ENCODE measurements at regions not wholly inside any gene's neighbourhood (a gene's known extent, or its start where the extent isn't known, plus 50 kb on each side); places are given as distances from the start of the nearest gene placed in this dataset.
"Not testable (repeated sequence)": the region's sequence is repeated elsewhere in the genome, so short reads cannot be mapped to it uniquely, and the experiment has no call there.

GRCh38 chr6:141475259-141475658 is 657.5 kb upstream of the GJE1 start:
- H3K27ac Mint-ChIP-seq: no peak overlapping the region

GRCh38 chr6:141472162-141472928 is 660.4 kb upstream of the GJE1 start:
- no peaks in the 10 kb centered on the region for H3K4me1 Mint-ChIP-seq (ENCODE audit: low read depth)
- intact Hi-C loops (cut with micrococcal nuclease): no loop called here
- no peak overlapping the region for H3K4me3 Mint-ChIP-seq
- H3K27ac Mint-ChIP-seq: no peak overlapping the region
- H3K27me3 Mint-ChIP-seq: no peaks in the 10 kb centered on the region
- H3K9me3 Mint-ChIP-seq: no peaks in the 10 kb centered on the region
- no peaks in the 10 kb centered on the region for H3K36me3 Mint-ChIP-seq (ENCODE audit: low read depth)

More at GRCh38 chr6:141475259-141475658, 657.5 kb upstream of the GJE1 start:
- Mint-ChIP-seq H3K36me3 (ENCODE audit: low read depth) (no peaks in the 10 kb centered on the region), H3K9me3 (no peaks in the 10 kb centered on the region), H3K4me3 (no peak overlapping the region), H3K4me1 (ENCODE audit: low read depth) (no peaks in the 10 kb centered on the region), H3K27me3 (no peaks in the 10 kb centered on the region)
- intact Hi-C loops (cut with micrococcal nuclease): no loop called here

GRCh38 chr6:141470810-141471209 is 661.9 kb upstream of the GJE1 start:
- H3K4me3 Mint-ChIP-seq: no peak overlapping the region
- H3K27ac Mint-ChIP-seq: no peak overlapping the region
- no peaks in the 10 kb centered on the region for H3K9me3 Mint-ChIP-seq
- no peaks in the 10 kb centered on the region for H3K36me3 Mint-ChIP-seq (ENCODE audit: low read depth)
- intact Hi-C loops (cut with micrococcal nuclease): no loop called here
- H3K4me1 Mint-ChIP-seq (ENCODE audit: low read depth): no peaks in the 10 kb centered on the region
- no peaks in the 10 kb centered on the region for H3K27me3 Mint-ChIP-seq

- Mint-ChIP-seq H3K4me1 (ENCODE audit: low read depth) (no peaks in the 10 kb centered on the region), H3K27ac (no peak overlapping the region), H3K9me3 (no peaks in the 10 kb centered on the region), H3K36me3 (ENCODE audit: low read depth) (no peaks in the 10 kb centered on the region), H3K4me3 (no peak overlapping the region), H3K27me3 (no peaks in the 10 kb centered on the region)
- intact Hi-C loops (cut with micrococcal nuclease): no loop called here
Measured at GRCh38 chr6:141467881-141468280, 664.8 kb upstream of the GJE1 start.

GRCh38 chr6:141467041-141467440 is 665.7 kb upstream of the GJE1 start:
- Mint-ChIP-seq H3K27me3 (no peaks in the 10 kb centered on the region), H3K36me3 (ENCODE audit: low read depth) (no peaks in the 10 kb centered on the region), H3K4me3 (no peak overlapping the region), H3K9me3 (no peaks in the 10 kb centered on the region), H3K4me1 (ENCODE audit: low read depth) (no peaks in the 10 kb centered on the region), H3K27ac (no peak overlapping the region)
- intact Hi-C loops (cut with micrococcal nuclease): no loop called here

GRCh38 chr6:141464896-141465295 is 667.8 kb upstream of the GJE1 start:
- H3K27me3 Mint-ChIP-seq: no peaks in the 10 kb centered on the region
- no peak overlapping the region for H3K4me3 Mint-ChIP-seq
- no peaks in the 10 kb centered on the region for H3K4me1 Mint-ChIP-seq (ENCODE audit: low read depth)
- H3K36me3 Mint-ChIP-seq (ENCODE audit: low read depth): no peaks in the 10 kb centered on the region
- H3K27ac Mint-ChIP-seq: no peak overlapping the region
- H3K9me3 Mint-ChIP-seq: no peaks in the 10 kb centered on the region
- intact Hi-C loops (cut with micrococcal nuclease): no loop called here

GRCh38 chr6:141464490-141464889 is 668.2 kb upstream of the GJE1 start:
- H3K9me3 Mint-ChIP-seq: no peaks in the 10 kb centered on the region
- H3K27ac Mint-ChIP-seq: no peak overlapping the region
- H3K27me3 Mint-ChIP-seq: no peaks in the 10 kb centered on the region
- no peaks in the 10 kb centered on the region for H3K36me3 Mint-ChIP-seq (ENCODE audit: low read depth)
- H3K4me1 Mint-ChIP-seq (ENCODE audit: low read depth): no peaks in the 10 kb centered on the region
- intact Hi-C loops (cut with micrococcal nuclease): no loop called here
- H3K4me3 Mint-ChIP-seq: no peak overlapping the region

GRCh38 chr6:141463237-141463977 is 669.3 kb upstream of the GJE1 start:
- Mint-ChIP-seq H3K9me3 (no peaks in the 10 kb centered on the region), H3K36me3 (ENCODE audit: low read depth) (no peaks in the 10 kb centered on the region), H3K27me3 (no peaks in the 10 kb centered on the region), H3K4me3 (no peak overlapping the region), H3K4me1 (ENCODE audit: low read depth) (no peaks in the 10 kb centered on the region), H3K27ac (no peak overlapping the region)
- intact Hi-C loops (cut with micrococcal nuclease): no loop called here

GRCh38 chr6:141460743-141461484 is 671.8 kb upstream of the GJE1 start:
- no peaks in the 10 kb centered on the region for H3K36me3 Mint-ChIP-seq (ENCODE audit: low read depth)
- no peak overlapping the region for H3K27ac Mint-ChIP-seq
- no peaks in the 10 kb centered on the region for H3K27me3 Mint-ChIP-seq
- intact Hi-C loops (cut with micrococcal nuclease): no loop called here
- H3K9me3 Mint-ChIP-seq: no peaks in the 10 kb centered on the region
- H3K4me3 Mint-ChIP-seq: no peak overlapping the region
- no peaks in the 10 kb centered on the region for H3K4me1 Mint-ChIP-seq (ENCODE audit: low read depth)

GRCh38 chr6:141460245-141460644 is 672.5 kb upstream of the GJE1 start:
- H3K4me3 Mint-ChIP-seq; H3K27me3 Mint-ChIP-seq; H3K27ac Mint-ChIP-seq; H3K9me3 Mint-ChIP-seq; intact Hi-C loops (cut with micrococcal nuclease); H3K4me1 Mint-ChIP-seq (ENCODE audit: low read depth); H3K36me3 Mint-ChIP-seq (ENCODE audit: low read depth): not testable (repeated sequence)

- H3K27ac Mint-ChIP-seq; intact Hi-C loops (cut with micrococcal nuclease); H3K4me1 Mint-ChIP-seq (ENCODE audit: low read depth); H3K27me3 Mint-ChIP-seq; H3K4me3 Mint-ChIP-seq; H3K36me3 Mint-ChIP-seq (ENCODE audit: low read depth): not testable (repeated sequence)
- peaks cover 18% of the 10 kb centered on the region for H3K9me3 Mint-ChIP-seq
Measured at GRCh38 chr6:141457984-141458383, 674.7 kb upstream of the GJE1 start.

GRCh38 chr6:141452354-141452686 is 680.4 kb upstream of the GJE1 start:
- Mint-ChIP-seq H3K27ac (no peak overlapping the region), H3K9me3 (peaks cover 20% of the 10 kb centered on the region), H3K36me3 (ENCODE audit: low read depth) (no peaks in the 10 kb centered on the region), H3K27me3 (no peaks in the 10 kb centered on the region), H3K4me1 (ENCODE audit: low read depth) (no peaks in the 10 kb centered on the region), H3K4me3 (no peak overlapping the region)
- intact Hi-C loops (cut with micrococcal nuclease): no loop called here

- Mint-ChIP-seq H3K27ac (no peak overlapping the region), H3K27me3 (no peaks in the 10 kb centered on the region), H3K9me3 (peaks cover 20% of the 10 kb centered on the region), H3K4me1 (ENCODE audit: low read depth) (no peaks in the 10 kb centered on the region), H3K4me3 (no peak overlapping the region), H3K36me3 (ENCODE audit: low read depth) (no peaks in the 10 kb centered on the region)
- intact Hi-C loops (cut with micrococcal nuclease): no loop called here
Measured at GRCh38 chr6:141451511-141452353, 681.0 kb upstream of the GJE1 start.

- Mint-ChIP-seq H3K36me3 (ENCODE audit: low read depth) (no peaks in the 10 kb centered on the region), H3K27ac (no peak overlapping the region), H3K27me3 (no peaks in the 10 kb centered on the region), H3K9me3 (peaks cover 20% of the 10 kb centered on the region), H3K4me3 (no peak overlapping the region), H3K4me1 (ENCODE audit: low read depth) (no peaks in the 10 kb centered on the region)
- intact Hi-C loops (cut with micrococcal nuclease): no loop called here
Measured at GRCh38 chr6:141451181-141451510, 681.6 kb upstream of the GJE1 start.

Measured in dendritic cell treated with granulocyte-macrophage colony-stimulating factor and Interleukin-4, amounts not matched to agents 40 ng/mL and 50 ng/mL, for 4 days (primary cell).